ENCODE measurements at regions not wholly inside any gene's neighbourhood (a gene's known extent, or its start where the extent isn't known, plus 50 kb on each side); places are given as distances from the start of the nearest gene placed in this dataset.
A peak's percentile ranks its signal among the peaks of the same experiment; 100 is the strongest.

- no peaks in the 10 kb centered on the region for H3K9me1 ChIP-seq (ENCODE audit: control insufficient read depth, insufficient read depth, low read length)
- POLR2A ChIA-PET: interaction anchor here (0.7 to 2.1 kb wide), 15 partner anchors 10 to 296 kb away, joined by 3 to 28 read pairs (median 7); partner anchors contain the start of gene NBPF11
- peak overlapping the region; percentile 55 for H3K4me3 ChIP-seq
- WGBS (ENCODE audit: insufficient coverage, low coverage, missing lambda C conversion rate): under 1% methylated on average over 32 of the region's 33 CpGs
- intact Hi-C loops (cut with micrococcal nuclease) (loop anchor here (2.0 kb wide), 2 partner anchors 54 to 72 kb away; no protein-coding TSS in a partner anchor), in situ Hi-C loops (cut with MboI) (no loop called here)
- H3K4me2 ChIP-seq (ENCODE audit: insufficient read depth, low read length): peak overlapping the region; percentile 95
- peak overlapping the region; percentile 99 to 100 for H3K9ac ChIP-seq (ENCODE audit: insufficient read depth in 1 of 2, low read depth in 2 of 2, low read length in 2 of 2)
- ATAC-seq (peak; percentile 95), FAIRE-seq (peak; percentile 85), DNase-seq (ENCODE audit: extremely low read depth in 1 of 4, low spot score in 3 of 4) (peak; percentile 71 to 94 (median 74))
- H3K27me3 ChIP-seq (ENCODE audit: control insufficient read depth in 2 of 2, insufficient read depth in 2 of 2, low read length in 2 of 2): no peaks in the 10 kb centered on the region
- H2AFZ ChIP-seq (ENCODE audit: low read depth, low read length): peak overlapping the region; percentile 100
- H3K9me3 ChIP-seq (replicated peaks; ENCODE audit: control insufficient read depth, insufficient read depth, low read depth, low read length): peaks cover 3% of the 10 kb centered on the region; the same call in 1 of the 2 replicates
- H4K20me1 ChIP-seq (replicated peaks; ENCODE audit: control insufficient read depth, insufficient read depth, low read length): no peaks in the 10 kb centered on the region
- peaks cover 4 to 18% of the 10 kb centered on the region in 2 experiments; a peak in 4 of 5 replicates for H3K4me1 ChIP-seq (replicated peaks in 1 of 2; ENCODE audit: control insufficient read depth in 2 of 2, insufficient read depth in 2 of 2, low read length in 2 of 2)
- H3K79me2 ChIP-seq (ENCODE audit: control insufficient read depth, insufficient read depth, low read length): no peaks in the 10 kb centered on the region
- peak overlapping the region; percentile 100 for H3K27ac ChIP-seq (ENCODE audit: extremely low read depth, low read depth, low read length)
- CTCF ChIA-PET (ENCODE audit: low intra/inter-chr PET ratio): no interaction called here
- BruUV-seq (replicated peaks): TSS peak; percentile 100
- H3K36me3 ChIP-seq (ENCODE audit: control insufficient read depth, insufficient read depth, low read length): no peaks in the 10 kb centered on the region
- TF ChIP-seq NR3C1 (CRISPR knock-in tag; IDR thresholded peaks at IDR 0.05) (no peak), ZNF583 (CRISPR knock-in tag; IDR thresholded peaks at IDR 0.05) (peak; percentile 74; the same call in 1 of the 2 replicates), FOXA1 (IDR thresholded peaks at IDR 0.05; ENCODE audit: borderline replicate concordance) (no peak), ZSCAN32 (CRISPR knock-in tag; IDR thresholded peaks at IDR 0.05) (peak; percentile 89), CHCHD3 (CRISPR knock-in tag; IDR thresholded peaks at IDR 0.05) (peak; percentile 98), ZNF316 (IDR thresholded peaks at IDR 0.05) (peak; percentile 99), ZNF512 (tag; IDR thresholded peaks at IDR 0.05) (no peak), FOXO4 (CRISPR knock-in tag; IDR thresholded peaks at IDR 0.05) (peak; percentile 91), EP400 (IDR thresholded peaks at IDR 0.05) (peak; percentile 90), BRF2 (IDR thresholded peaks at IDR 0.05; ENCODE audit: borderline replicate concordance, insufficient read depth, insufficient read length) (no peak)
- TF ChIP-seq, protein P1, sequence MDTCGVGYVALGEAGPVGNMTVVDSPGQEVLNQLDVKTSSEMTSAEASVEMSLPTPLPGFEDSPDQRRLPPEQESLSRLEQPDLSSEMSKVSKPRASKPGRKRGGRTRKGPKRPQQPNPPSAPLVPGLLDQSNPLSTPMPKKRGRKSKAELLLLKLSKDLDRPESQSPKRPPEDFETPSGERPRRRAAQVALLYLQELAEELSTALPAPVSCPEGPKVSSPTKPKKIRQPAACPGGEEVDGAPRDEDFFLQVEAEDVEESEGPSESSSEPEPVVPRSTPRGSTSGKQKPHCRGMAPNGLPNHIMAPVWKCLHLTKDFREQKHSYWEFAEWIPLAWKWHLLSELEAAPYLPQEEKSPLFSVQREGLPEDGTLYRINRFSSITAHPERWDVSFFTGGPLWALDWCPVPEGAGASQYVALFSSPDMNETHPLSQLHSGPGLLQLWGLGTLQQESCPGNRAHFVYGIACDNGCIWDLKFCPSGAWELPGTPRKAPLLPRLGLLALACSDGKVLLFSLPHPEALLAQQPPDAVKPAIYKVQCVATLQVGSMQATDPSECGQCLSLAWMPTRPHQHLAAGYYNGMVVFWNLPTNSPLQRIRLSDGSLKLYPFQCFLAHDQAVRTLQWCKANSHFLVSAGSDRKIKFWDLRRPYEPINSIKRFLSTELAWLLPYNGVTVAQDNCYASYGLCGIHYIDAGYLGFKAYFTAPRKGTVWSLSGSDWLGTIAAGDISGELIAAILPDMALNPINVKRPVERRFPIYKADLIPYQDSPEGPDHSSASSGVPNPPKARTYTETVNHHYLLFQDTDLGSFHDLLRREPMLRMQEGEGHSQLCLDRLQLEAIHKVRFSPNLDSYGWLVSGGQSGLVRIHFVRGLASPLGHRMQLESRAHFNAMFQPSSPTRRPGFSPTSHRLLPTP (IDR thresholded peaks at IDR 0.05; ENCODE audit: borderline replicate concordance, extremely low read depth, insufficient read length): no peak
- TF ChIP-seq, protein P2, sequence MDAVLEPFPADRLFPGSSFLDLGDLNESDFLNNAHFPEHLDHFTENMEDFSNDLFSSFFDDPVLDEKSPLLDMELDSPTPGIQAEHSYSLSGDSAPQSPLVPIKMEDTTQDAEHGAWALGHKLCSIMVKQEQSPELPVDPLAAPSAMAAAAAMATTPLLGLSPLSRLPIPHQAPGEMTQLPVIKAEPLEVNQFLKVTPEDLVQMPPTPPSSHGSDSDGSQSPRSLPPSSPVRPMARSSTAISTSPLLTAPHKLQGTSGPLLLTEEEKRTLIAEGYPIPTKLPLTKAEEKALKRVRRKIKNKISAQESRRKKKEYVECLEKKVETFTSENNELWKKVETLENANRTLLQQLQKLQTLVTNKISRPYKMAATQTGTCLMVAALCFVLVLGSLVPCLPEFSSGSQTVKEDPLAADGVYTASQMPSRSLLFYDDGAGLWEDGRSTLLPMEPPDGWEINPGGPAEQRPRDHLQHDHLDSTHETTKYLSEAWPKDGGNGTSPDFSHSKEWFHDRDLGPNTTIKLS (IDR thresholded peaks at IDR 0.05; ENCODE audit: borderline replicate concordance, low read depth): peak; percentile 67; the same call in 1 of the 2 replicates
Observed at GRCh38 chr1:148334339-148335130, 148.6 kb downstream of the PPIAL4G start.

All from K562 (cell line).